Sigmoid colon (tissue), 4 donors: ENCODE measurements at regions not wholly inside any gene's neighbourhood (a gene's known extent, or its start where the extent isn't known, plus 50 kb on each side); places are given as distances from the start of the nearest gene placed in this dataset.

ENCODE experiments used
- CTCF ChIP-seq, 4 experiments: fragments of 450-650 bp in 3 of 4; fragments of 200-600 bp in 1 of 4; IDR thresholded peaks; one replicate each; pipeline ENCODE4 v1.5.1; 2016 to 2019; ENCODE audit warnings: antibody characterized with exemption in 4 of 4, mild to moderate bottlenecking in 3 of 4, moderate library complexity in 2 of 4
- POLR2AphosphoS5 ChIP-seq, 4 donors: sonication (generic); formaldehyde crosslinking; IDR thresholded peaks; one replicate each; pipeline ENCODE4 v1.6.1; 2017; ENCODE audit warnings: antibody characterized with exemption in 4 of 4

GRCh38 chr18:51330739-51331138, 133.3 kb upstream of the MEX3C start:
- TF ChIP-seq CTCF (IDR thresholded peaks at IDR 0.05), result no peak
- no peak for TF ChIP-seq POLR2AphosphoS5 (IDR thresholded peaks at IDR 0.05)
